ENCODE measurements at regions not wholly inside any gene's neighbourhood (a gene's known extent, or its start where the extent isn't known, plus 50 kb on each side); places are given as distances from the start of the nearest gene placed in this dataset.

- TF ChIP-seq POLR2AphosphoS5 (IDR thresholded peaks at IDR 0.05; ENCODE audit: borderline replicate concordance, low read depth, low read length) (no peak), EZH2 (IDR thresholded peaks at IDR 0.05) (no peak)
These were observed 298.6 kb upstream of the SLC24A2 start for GRCh38 chr9:20087481-20087880.
